Osteoblast (primary cell): ENCODE measurements at regions not wholly inside any gene's neighbourhood (a gene's known extent, or its start where the extent isn't known, plus 50 kb on each side); places are given as distances from the start of the nearest gene placed in this dataset.
A peak's percentile ranks its signal among the peaks of the same experiment; 100 is the strongest.
"Not testable (repeated sequence)": the region's sequence is repeated elsewhere in the genome, so short reads cannot be mapped to it uniquely, and the experiment has no call there.

Experiments used
- DNase-seq: peaks from one replicate; pipeline ENCODE4 v3.0.0; 2011; ENCODE audit warnings: low spot score, mixed read lengths; ENCODE audit not compliant: insufficient read length; ENCODE audit errors: missing footprints
- H2AFZ ChIP-seq: 2 replicates; pipeline ENCODE4 v1.6.0; 2011; ENCODE audit warnings: mild to moderate bottlenecking, low read length
- H3K27ac ChIP-seq: 2 replicates; pipeline ENCODE4 v1.5.1; 2011; ENCODE audit warnings: mild to moderate bottlenecking, low read depth, low read length, moderate library complexity
- H3K27me3 ChIP-seq: 2 replicates; pipeline ENCODE4 v1.6.0; 2012; ENCODE audit warnings: mild to moderate bottlenecking, control low read depth, inconsistent platforms, low read length, moderate library complexity; ENCODE audit not compliant: insufficient read depth
- H3K36me3 ChIP-seq: 2 replicates; pipeline ENCODE4 v1.5.1; 2011; ENCODE audit warnings: mild to moderate bottlenecking, low read length, control low read depth, moderate library complexity; ENCODE audit not compliant: insufficient read depth
- H3K4me1 ChIP-seq: 2 replicates; pipeline ENCODE4 v1.5.1; 2011; ENCODE audit warnings: mild to moderate bottlenecking, low read length, control low read depth, moderate library complexity; ENCODE audit not compliant: insufficient read depth
- H3K4me2 ChIP-seq: 2 replicates; pipeline ENCODE4 v1.6.0; 2011; ENCODE audit warnings: mild to moderate bottlenecking, low read length; ENCODE audit not compliant: insufficient read depth
- H3K4me3 ChIP-seq: fragments of 200-600 bp; sonication (generic); 3 replicates; pipeline ENCODE4 v1.5.1; 2012; ENCODE audit warnings: mild to moderate bottlenecking, low read length, inconsistent platforms; ENCODE audit not compliant: insufficient read depth
- H3K79me2 ChIP-seq: 2 replicates; pipeline ENCODE4 v1.6.0; 2012; ENCODE audit warnings: mild to moderate bottlenecking, low read length, control low read depth, inconsistent platforms; ENCODE audit not compliant: insufficient read depth
- H3K9me3 ChIP-seq: 2 replicates; pipeline ENCODE4 v1.5.1; 2011; ENCODE audit warnings: low read depth, low read length, control low read depth
- H4K20me1 ChIP-seq: 2 replicates; pipeline ENCODE4 v1.6.0; 2012; ENCODE audit warnings: mild to moderate bottlenecking, low read length, control low read depth; ENCODE audit not compliant: insufficient read depth
- CTCF ChIP-seq: IDR thresholded peaks from 2 replicates; pipeline ENCODE4 v1.5.1; 2011; ENCODE audit warnings: mild to moderate bottlenecking, low read depth, low read length, moderate library complexity; ENCODE audit errors: extremely low read depth

- no peak for TF ChIP-seq CTCF
- H3K36me3 ChIP-seq, result no peaks in the 10 kb centered on the region
- no peaks in the 10 kb centered on the region for H3K27me3 ChIP-seq
- H3K4me1 ChIP-seq, result no peaks in the 10 kb centered on the region
- H3K27ac ChIP-seq, result no peak overlapping the region
- peak; percentile 30 for DNase-seq
- no peak overlapping the region for H3K4me3 ChIP-seq
- no peak overlapping the region for H2AFZ ChIP-seq
- no peaks in the 10 kb centered on the region for H4K20me1 ChIP-seq
- no peaks in the 10 kb centered on the region for H3K9me3 ChIP-seq
- H3K79me2 ChIP-seq, result no peaks in the 10 kb centered on the region
- H3K4me2 ChIP-seq, result no peak overlapping the region
Measured at GRCh38 chr7:3157566-3158287, 114.1 kb upstream of the CARD11 start.

GRCh38 chr7:3158341-3158760, 114.7 kb upstream of the CARD11 start:
- Histone ChIP-seq H4K20me1 (no peaks in the 10 kb centered on the region), H3K4me1 (no peaks in the 10 kb centered on the region), H3K4me2 (no peak overlapping the region), H2AFZ (no peak overlapping the region), H3K79me2 (no peaks in the 10 kb centered on the region), H3K36me3 (no peaks in the 10 kb centered on the region), H3K27me3 (no peaks in the 10 kb centered on the region), H3K27ac (no peak overlapping the region), H3K4me3 (no peak overlapping the region), H3K9me3 (no peaks in the 10 kb centered on the region)
- DNase-seq, result no peak
- no peak for TF ChIP-seq CTCF

- Histone ChIP-seq H4K20me1 (no peaks in the 10 kb centered on the region), H3K4me2 (no peak overlapping the region), H2AFZ (no peak overlapping the region), H3K27me3 (no peaks in the 10 kb centered on the region), H3K27ac (no peak overlapping the region), H3K4me1 (no peaks in the 10 kb centered on the region), H3K9me3 (no peaks in the 10 kb centered on the region), H3K36me3 (no peaks in the 10 kb centered on the region), H3K4me3 (no peak overlapping the region), H3K79me2 (no peaks in the 10 kb centered on the region)
- no peak for DNase-seq
- no peak for TF ChIP-seq CTCF
Measured at GRCh38 chr7:3159039-3159438, 115.4 kb upstream of the CARD11 start.

GRCh38 chr7:3159445-3159844, 115.8 kb upstream of the CARD11 start:
- no peak for DNase-seq
- H3K79me2 ChIP-seq, result no peaks in the 10 kb centered on the region
- H3K4me3 ChIP-seq, result no peak overlapping the region

GRCh38 chr7:3159926-3160325, 116.3 kb upstream of the CARD11 start:
- not testable (repeated sequence) for H2AFZ ChIP-seq, H3K27ac ChIP-seq, H3K9me3 ChIP-seq, H4K20me1 ChIP-seq, H3K79me2 ChIP-seq, DNase-seq, H3K36me3 ChIP-seq, H3K4me1 ChIP-seq, H3K4me3 ChIP-seq, H3K4me2 ChIP-seq, H3K27me3 ChIP-seq

More at GRCh38 chr7:3159445-3159844, 115.8 kb upstream of the CARD11 start:
- Histone ChIP-seq H3K4me1 (no peaks in the 10 kb centered on the region), H3K36me3 (no peaks in the 10 kb centered on the region), H4K20me1 (no peaks in the 10 kb centered on the region), H3K27ac (no peak overlapping the region), H3K9me3 (no peaks in the 10 kb centered on the region), H3K4me2 (no peak overlapping the region), H2AFZ (no peak overlapping the region), H3K27me3 (no peaks in the 10 kb centered on the region)
- TF ChIP-seq CTCF, result no peak
